ENCODE measurements at regions not wholly inside any gene's neighbourhood (a gene's known extent, or its start where the extent isn't known, plus 50 kb on each side); places are given as distances from the start of the nearest gene placed in this dataset.

GRCh38 chr4:58136604-58137003, 1026.4 kb upstream of the IGFBP7 start:
- TF ChIP-seq, protein P1, sequence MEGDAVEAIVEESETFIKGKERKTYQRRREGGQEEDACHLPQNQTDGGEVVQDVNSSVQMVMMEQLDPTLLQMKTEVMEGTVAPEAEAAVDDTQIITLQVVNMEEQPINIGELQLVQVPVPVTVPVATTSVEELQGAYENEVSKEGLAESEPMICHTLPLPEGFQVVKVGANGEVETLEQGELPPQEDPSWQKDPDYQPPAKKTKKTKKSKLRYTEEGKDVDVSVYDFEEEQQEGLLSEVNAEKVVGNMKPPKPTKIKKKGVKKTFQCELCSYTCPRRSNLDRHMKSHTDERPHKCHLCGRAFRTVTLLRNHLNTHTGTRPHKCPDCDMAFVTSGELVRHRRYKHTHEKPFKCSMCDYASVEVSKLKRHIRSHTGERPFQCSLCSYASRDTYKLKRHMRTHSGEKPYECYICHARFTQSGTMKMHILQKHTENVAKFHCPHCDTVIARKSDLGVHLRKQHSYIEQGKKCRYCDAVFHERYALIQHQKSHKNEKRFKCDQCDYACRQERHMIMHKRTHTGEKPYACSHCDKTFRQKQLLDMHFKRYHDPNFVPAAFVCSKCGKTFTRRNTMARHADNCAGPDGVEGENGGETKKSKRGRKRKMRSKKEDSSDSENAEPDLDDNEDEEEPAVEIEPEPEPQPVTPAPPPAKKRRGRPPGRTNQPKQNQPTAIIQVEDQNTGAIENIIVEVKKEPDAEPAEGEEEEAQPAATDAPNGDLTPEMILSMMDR (IDR thresholded peaks at IDR 0.05), result no peak
- no peak for TF ChIP-seq POLR2AphosphoS5 (IDR thresholded peaks at IDR 0.05)
- TF ChIP-seq EP300 (IDR thresholded peaks at IDR 0.05; ENCODE audit: low read depth), result no peak

All from transverse colon (tissue), 4 donors.